Large intestine (tissue), 3 donors: ENCODE measurements at regions not wholly inside any gene's neighbourhood (a gene's known extent, or its start where the extent isn't known, plus 50 kb on each side); places are given as distances from the start of the nearest gene placed in this dataset.
"Not testable (repeated sequence)": the region's sequence is repeated elsewhere in the genome, so short reads cannot be mapped to it uniquely, and the experiment has no call there.

Source experiments
- DNase-seq, 2 donors: peaks; one replicate each; pipeline versions ENCODE4 v3.0.0 to v3.0.0-alpha.2; 2013
- H3K27ac ChIP-seq: one replicate; pipeline ENCODE4 v1.5.1; 2013; ENCODE audit warnings: low read length
- H3K27me3 ChIP-seq: 2 replicates; pipeline ENCODE4 v1.6.1; 2013; ENCODE audit warnings: low read length; ENCODE audit not compliant: control insufficient read depth, insufficient read depth
- H3K36me3 ChIP-seq: 2 replicates; pipeline ENCODE4 v1.6.1; 2013; ENCODE audit warnings: low read length; ENCODE audit not compliant: control insufficient read depth, insufficient read depth
- H3K4me1 ChIP-seq: one replicate; pipeline ENCODE4 v1.6.1; 2013; ENCODE audit warnings: low read length; ENCODE audit not compliant: control insufficient read depth, insufficient read depth
- H3K4me3 ChIP-seq: one replicate; pipeline ENCODE4 v1.5.1; 2013; ENCODE audit warnings: low read length
- H3K9me3 ChIP-seq: one replicate; pipeline ENCODE4 v1.6.1; 2013; ENCODE audit warnings: mild to moderate bottlenecking, low read depth, low read length, moderate library complexity; ENCODE audit not compliant: control insufficient read depth
- WGBS: methylation state at CpG from one replicate; pipeline ENCODE4 v1.1.5; 2013; ENCODE audit warnings: low lambda C conversion rate; ENCODE audit not compliant: insufficient coverage; 5-methylcytosine and 5-hydroxymethylcytosine counted together

DNA sequence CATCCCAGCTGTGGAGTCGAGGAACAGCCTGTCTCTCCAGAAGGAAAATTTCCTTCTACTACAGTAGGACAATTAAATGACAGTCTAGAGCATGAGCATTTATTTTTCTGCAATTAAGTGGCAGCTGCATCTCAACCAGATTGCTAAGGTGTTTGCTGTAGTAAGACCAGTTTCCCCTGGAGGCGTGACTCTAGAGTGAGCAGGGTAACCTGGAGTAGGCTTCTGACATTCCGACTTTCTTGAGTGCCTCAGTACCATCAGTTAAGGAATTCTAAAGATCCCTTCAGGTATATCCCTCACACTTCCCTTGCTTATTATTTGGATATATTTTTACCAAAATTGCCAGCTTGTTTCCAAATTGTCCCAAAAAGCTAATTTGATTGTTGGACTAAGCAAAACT is 59.2 kb upstream of the IRX2 start:
- Histone ChIP-seq H3K9me3 (no peaks in the 10 kb centered on the region), H3K4me3 (no peak overlapping the region), H3K4me1 (no peaks in the 10 kb centered on the region), H3K27me3 (no peaks in the 10 kb centered on the region), H3K36me3 (no peaks in the 10 kb centered on the region), H3K27ac (no peak overlapping the region)
- WGBS = no CpG with 5 or more reads among the region's 3 CpGs
- DNase-seq = no peak

DNA sequence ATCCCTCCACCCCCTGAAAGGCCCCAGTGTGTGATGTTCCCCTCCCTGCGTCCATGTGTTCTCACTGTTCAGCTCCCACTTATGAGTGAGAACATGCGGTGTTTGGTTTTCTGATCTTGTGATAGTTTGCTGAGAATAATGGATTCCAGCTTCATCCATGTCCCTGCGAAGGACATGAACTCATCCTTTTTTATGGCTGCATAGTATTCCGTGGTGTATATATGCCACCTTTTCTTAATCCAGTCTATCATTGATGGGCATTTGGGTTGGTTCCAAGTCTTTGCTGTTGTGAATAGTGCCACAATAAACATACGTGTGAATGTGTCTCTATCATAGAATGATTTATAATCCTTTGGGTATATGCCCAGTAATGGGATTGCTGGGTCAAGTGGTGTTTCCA is 55.8 kb upstream of the IRX2 start:
- not testable (repeated sequence) for H3K27me3 ChIP-seq, DNase-seq, H3K9me3 ChIP-seq, H3K4me1 ChIP-seq, H3K36me3 ChIP-seq, H3K27ac ChIP-seq, H3K4me3 ChIP-seq
- no CpG with 5 or more reads among the region's 5 CpGs for WGBS

DNA sequence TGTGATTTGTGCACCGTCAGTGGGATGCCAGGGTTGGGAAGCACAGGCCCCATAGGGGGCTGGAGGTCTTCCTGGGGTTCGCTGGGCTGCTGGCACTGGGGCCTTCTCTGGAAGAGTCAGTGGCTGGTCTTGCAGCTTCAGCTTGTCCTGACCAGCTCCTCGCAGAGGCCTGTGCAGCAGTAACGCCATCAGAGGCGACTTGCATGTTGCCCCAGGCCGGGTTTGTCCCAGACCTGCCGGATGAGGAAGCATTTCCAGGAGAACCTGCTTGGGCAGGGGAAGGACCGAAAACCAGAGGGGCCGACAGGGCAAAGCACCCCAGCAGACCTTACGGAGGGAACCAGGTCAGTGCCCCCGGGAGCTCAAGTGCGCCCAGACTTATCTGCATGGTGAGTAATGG is 54.7 kb upstream of the IRX2 start:
- H3K27ac ChIP-seq = no peak overlapping the region
- H3K27me3 ChIP-seq = no peaks in the 10 kb centered on the region
- H3K36me3 ChIP-seq = no peaks in the 10 kb centered on the region
- H3K9me3 ChIP-seq = no peaks in the 10 kb centered on the region
- H3K4me1 ChIP-seq = no peaks in the 10 kb centered on the region
- no CpG with 5 or more reads among the region's 12 CpGs for WGBS
- DNase-seq = no peak
- no peak overlapping the region for H3K4me3 ChIP-seq

DNA sequence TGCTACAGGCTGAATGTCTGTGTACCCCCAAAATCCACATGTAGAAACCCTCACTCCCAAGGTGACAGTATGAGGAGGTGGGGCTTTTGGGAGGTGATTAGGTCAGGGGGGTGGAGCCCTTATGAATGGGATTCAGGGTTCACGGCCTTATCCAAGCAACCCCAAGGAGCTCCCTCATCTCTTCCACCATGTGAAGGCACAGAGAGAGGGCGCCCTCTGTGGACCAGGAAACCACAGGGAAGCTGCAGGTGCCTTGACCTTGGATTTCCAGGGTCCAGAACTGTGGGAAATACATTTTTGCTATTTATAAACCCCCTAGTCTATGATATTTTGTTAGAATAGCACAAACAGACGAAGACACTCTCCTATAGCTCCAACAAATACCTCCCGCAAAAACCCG is 53.6 kb upstream of the IRX2 start:
- Histone ChIP-seq H3K27me3 (no peaks in the 10 kb centered on the region), H3K4me1 (no peaks in the 10 kb centered on the region), H3K27ac (no peak overlapping the region), H3K9me3 (no peaks in the 10 kb centered on the region), H3K36me3 (no peaks in the 10 kb centered on the region), H3K4me3 (no peak overlapping the region)
- DNase-seq = no peak
- no CpG with 5 or more reads among the region's 5 CpGs for WGBS

DNA sequence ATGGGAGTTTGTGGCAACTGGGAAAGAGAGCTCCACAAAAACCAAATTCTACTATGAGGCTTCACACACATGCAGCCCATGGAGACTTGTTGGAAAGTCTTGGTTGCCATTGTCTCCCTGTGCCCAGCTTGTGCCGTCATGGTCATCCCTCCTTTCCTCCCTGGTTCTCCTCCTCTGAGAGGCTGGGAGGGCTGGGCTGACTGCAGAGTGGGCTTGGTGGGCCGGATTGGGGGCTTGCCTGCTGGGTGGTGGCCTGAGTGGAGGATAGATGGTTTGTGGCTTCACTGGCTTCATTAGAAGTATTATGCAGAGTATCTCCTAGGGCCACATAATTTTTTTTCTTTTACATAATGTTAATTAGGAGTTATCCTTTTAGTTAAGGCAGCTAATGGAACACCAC is 52.3 kb upstream of the IRX2 start:
- H3K4me3 ChIP-seq = no peak overlapping the region
- H3K27ac ChIP-seq = no peak overlapping the region
- H3K9me3 ChIP-seq = no peaks in the 10 kb centered on the region
- no peaks in the 10 kb centered on the region for H3K36me3 ChIP-seq
- H3K4me1 ChIP-seq = no peaks in the 10 kb centered on the region
- whole genome bisulfite sequencing = no CpG with 5 or more reads among the region's 2 CpGs
- no peaks in the 10 kb centered on the region for H3K27me3 ChIP-seq
- no peak for DNase-seq

DNA sequence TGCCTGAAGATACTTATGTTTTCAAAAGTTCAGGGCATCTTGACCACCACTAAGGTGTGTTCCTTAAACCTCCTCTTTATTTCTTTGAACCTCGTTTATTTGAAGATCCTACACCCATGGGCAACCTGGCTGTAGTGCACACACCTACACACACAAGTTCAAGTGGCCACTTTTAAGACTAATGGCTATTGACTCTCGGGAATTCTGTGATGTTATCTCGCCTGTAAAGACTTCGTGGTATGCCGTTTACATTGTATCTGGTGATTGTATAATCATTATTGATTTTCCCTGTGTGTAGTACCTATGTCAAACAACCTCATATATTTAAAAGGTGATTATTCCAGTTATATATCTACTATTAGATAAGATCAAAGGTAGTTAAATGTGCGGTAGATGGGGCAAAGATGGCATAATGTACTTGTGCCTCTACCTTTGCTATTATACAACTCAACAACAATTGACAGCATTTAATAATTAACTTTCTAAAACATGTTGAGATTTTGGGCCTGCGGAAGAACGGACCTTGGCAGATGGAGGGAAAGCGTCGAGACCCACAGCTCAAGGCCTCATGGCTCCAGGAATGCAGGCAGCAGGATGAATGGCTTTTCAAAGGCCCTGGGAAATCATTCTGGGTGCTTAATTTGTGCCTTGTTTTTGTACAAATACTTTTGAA is 51.4 kb upstream of the IRX2 start:
- DNase-seq = no peak
- H3K27ac ChIP-seq = no peak overlapping the region
- no peaks in the 10 kb centered on the region for H3K36me3 ChIP-seq
- H3K4me3 ChIP-seq = no peak overlapping the region
- 32% methylated on average over 2 of the region's 10 CpGs for WGBS
- H3K27me3 ChIP-seq = no peaks in the 10 kb centered on the region
- no peaks in the 10 kb centered on the region for H3K9me3 ChIP-seq
- H3K4me1 ChIP-seq = no peaks in the 10 kb centered on the region

DNA sequence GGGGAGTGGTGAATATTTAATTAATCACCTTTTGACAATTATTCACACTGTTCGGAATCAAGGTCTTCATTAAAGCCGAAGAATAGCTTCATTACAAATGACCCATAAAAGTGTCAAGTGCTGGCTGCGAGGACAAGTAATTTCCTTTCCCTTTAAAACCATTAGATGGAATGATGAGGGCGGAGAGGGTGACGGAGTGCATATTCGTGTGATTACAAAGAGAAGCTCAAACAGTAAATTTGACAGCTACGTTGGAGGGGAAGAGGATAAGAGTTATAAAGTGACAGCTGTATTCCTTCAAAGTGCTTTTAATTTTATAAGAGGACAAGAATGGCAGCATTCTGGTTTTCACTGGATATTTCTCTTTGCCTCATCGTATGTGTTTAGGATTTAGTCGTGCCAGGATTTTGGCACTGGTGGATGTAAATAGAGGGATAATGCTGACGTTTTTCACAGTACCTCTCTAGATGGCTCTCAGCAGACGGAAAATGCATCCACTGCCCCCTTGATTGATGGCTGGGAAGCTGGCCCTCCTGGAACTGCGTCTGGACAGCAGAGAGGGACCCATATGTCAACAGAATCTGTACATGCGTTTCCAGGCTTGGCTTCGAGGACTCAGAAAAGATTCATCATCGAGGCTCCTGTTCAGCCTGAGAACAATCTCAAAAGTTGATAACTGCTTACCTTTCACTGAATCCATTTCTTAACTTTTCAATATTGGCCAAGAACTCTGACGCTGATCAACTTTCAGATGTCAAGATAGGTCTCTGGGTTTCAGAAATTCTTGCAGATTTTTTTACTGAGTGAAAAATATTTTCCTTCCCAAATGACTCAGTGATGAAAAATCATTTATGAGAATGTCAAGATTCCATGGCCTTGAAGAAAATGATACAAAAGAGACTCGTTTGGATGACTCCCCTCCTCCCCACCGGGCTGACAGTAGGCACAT is 50.4 kb upstream of the IRX2 start:
- no peaks in the 10 kb centered on the region for H3K36me3 ChIP-seq
- H3K4me1 ChIP-seq = no peaks in the 10 kb centered on the region
- no peak overlapping the region for H3K4me3 ChIP-seq
- no peak for DNase-seq
- no peaks in the 10 kb centered on the region for H3K9me3 ChIP-seq
- H3K27me3 ChIP-seq = no peaks in the 10 kb centered on the region
- whole genome bisulfite sequencing = 42% methylated on average over 5 of the region's 18 CpGs
- H3K27ac ChIP-seq = no peak overlapping the region
